ENCODE measurements at regions not wholly inside any gene's neighbourhood (a gene's known extent, or its start where the extent isn't known, plus 50 kb on each side); places are given as distances from the start of the nearest gene placed in this dataset.

GRCh38 chr1:201666102-201666501 is 127.2 kb downstream of the NAV1 start:
- ChIA-PET POLR2A (ENCODE audit: low non-redundant PET) (no interaction called here), CTCF (no interaction called here)
- TF ChIP-seq CTCF (conservative IDR thresholded peaks at IDR 0.05; ENCODE audit: low read depth, low read length) (no peak), EZH2 (IDR thresholded peaks at IDR 0.05; ENCODE audit: borderline replicate concordance, low read depth, low read length, poor library complexity, severe bottlenecking) (no peak)
- no peak overlapping the region for H3K4me3 ChIP-seq (ENCODE audit: low read depth, low read length, poor library complexity, severe bottlenecking)
- H3K27ac ChIP-seq (ENCODE audit: low read depth, low read length, poor library complexity, severe bottlenecking): no peak overlapping the region
- no TSS peak for BruUV-seq (replicated peaks)
- H3K27me3 ChIP-seq (replicated peaks; ENCODE audit: insufficient read depth, low read depth, low read length, poor library complexity): no peaks in the 10 kb centered on the region
- H3K36me3 ChIP-seq (ENCODE audit: insufficient read depth, low read length, poor library complexity, severe bottlenecking): no peaks in the 10 kb centered on the region
- H3K9me3 ChIP-seq (ENCODE audit: low read depth, low read length, poor library complexity, severe bottlenecking): no peaks in the 10 kb centered on the region
- intact Hi-C loops (cut with micrococcal nuclease; ENCODE audit: unreplicated experiment): no loop called here
- no peak for DNase-seq (ENCODE audit: low spot score)
- no peaks in the 10 kb centered on the region for H3K4me1 ChIP-seq (ENCODE audit: insufficient read depth, low read length, poor library complexity, severe bottlenecking)

GRCh38 chr1:201666645-201667044 is 127.7 kb downstream of the NAV1 start:
- Histone ChIP-seq H3K4me1 (ENCODE audit: insufficient read depth, low read length, poor library complexity, severe bottlenecking) (no peaks in the 10 kb centered on the region), H3K27ac (ENCODE audit: low read depth, low read length, poor library complexity, severe bottlenecking) (no peak overlapping the region), H3K9me3 (ENCODE audit: low read depth, low read length, poor library complexity, severe bottlenecking) (no peaks in the 10 kb centered on the region), H3K27me3 (replicated peaks; ENCODE audit: insufficient read depth, low read depth, low read length, poor library complexity) (no peaks in the 10 kb centered on the region), H3K4me3 (ENCODE audit: low read depth, low read length, poor library complexity, severe bottlenecking) (no peak overlapping the region), H3K36me3 (ENCODE audit: insufficient read depth, low read length, poor library complexity, severe bottlenecking) (no peaks in the 10 kb centered on the region)
- POLR2A ChIA-PET (ENCODE audit: low non-redundant PET): no interaction called here
- TF ChIP-seq CTCF (conservative IDR thresholded peaks at IDR 0.05; ENCODE audit: low read depth, low read length) (no peak), EZH2 (IDR thresholded peaks at IDR 0.05; ENCODE audit: borderline replicate concordance, low read depth, low read length, poor library complexity, severe bottlenecking) (no peak)
- no TSS peak for BruUV-seq (replicated peaks)
- DNase-seq (ENCODE audit: low spot score): no peak
- CTCF ChIA-PET: no interaction called here
- intact Hi-C loops (cut with micrococcal nuclease; ENCODE audit: unreplicated experiment): no loop called here

- ChIA-PET POLR2A (ENCODE audit: low non-redundant PET) (no interaction called here), CTCF (no interaction called here)
- TF ChIP-seq CTCF (conservative IDR thresholded peaks at IDR 0.05; ENCODE audit: low read depth, low read length) (no peak), EZH2 (IDR thresholded peaks at IDR 0.05; ENCODE audit: borderline replicate concordance, low read depth, low read length, poor library complexity, severe bottlenecking) (no peak)
- BruUV-seq (replicated peaks): no TSS peak
- Histone ChIP-seq H3K27me3 (replicated peaks; ENCODE audit: insufficient read depth, low read depth, low read length, poor library complexity) (no peaks in the 10 kb centered on the region), H3K4me1 (ENCODE audit: insufficient read depth, low read length, poor library complexity, severe bottlenecking) (no peaks in the 10 kb centered on the region), H3K27ac (ENCODE audit: low read depth, low read length, poor library complexity, severe bottlenecking) (no peak overlapping the region), H3K36me3 (ENCODE audit: insufficient read depth, low read length, poor library complexity, severe bottlenecking) (no peaks in the 10 kb centered on the region), H3K4me3 (ENCODE audit: low read depth, low read length, poor library complexity, severe bottlenecking) (no peak overlapping the region), H3K9me3 (ENCODE audit: low read depth, low read length, poor library complexity, severe bottlenecking) (no peaks in the 10 kb centered on the region)
- intact Hi-C loops (cut with micrococcal nuclease; ENCODE audit: unreplicated experiment): no loop called here
- no peak for DNase-seq (ENCODE audit: low spot score)
Measured at GRCh38 chr1:201667479-201667878, 128.6 kb downstream of the NAV1 start.
